A673 (cell line): ENCODE measurements at regions not wholly inside any gene's neighbourhood (a gene's known extent, or its start where the extent isn't known, plus 50 kb on each side); places are given as distances from the start of the nearest gene placed in this dataset.

Experiments used
- BruUV-seq: library from RNA; stranded (reverse); fragments of 400-500 nt; replicated peaks from 2 replicates; lab custom pipeline; 2021; lab: Mats Ljungman, UMichigan
- CTCF ChIA-PET: fragments of 300-600 bp; sonication (Branson Sonifier 250); formaldehyde crosslinking; loops from one replicate; lab custom pipeline; 2022; ENCODE audit warnings: antibody characterized with exemption; lab: Charles Lee
- POLR2A ChIA-PET: fragments of 300-600 bp; sonication (Branson Sonifier 250); formaldehyde crosslinking; loops from one replicate; lab custom pipeline; 2022; ENCODE audit warnings: antibody characterized with exemption; ENCODE audit not compliant: low non-redundant PET; lab: Charles Lee
- DNase-seq: peaks from one replicate; pipeline ENCODE4 v3.0.0-alpha.2; 2015; ENCODE audit warnings: low spot score
- H3K27ac ChIP-seq: fragments of 200-600 bp; sonication (generic); 2 replicates; pipeline ENCODE4 v1.5.1; 2016; ENCODE audit warnings: mixed run types, low read depth, mild to moderate bottlenecking, mixed read lengths, antibody characterized with exemption, low read length; ENCODE audit not compliant: poor library complexity, severe bottlenecking
- H3K27me3 ChIP-seq: fragments of 200-600 bp; sonication (generic); replicated peaks from 2 replicates; pipeline ENCODE4 v1.6.1; 2017; ENCODE audit warnings: mixed run types, low read depth, mild to moderate bottlenecking, mixed read lengths, antibody characterized with exemption, low read length; ENCODE audit not compliant: insufficient read depth, poor library complexity
- H3K36me3 ChIP-seq: fragments of 200-600 bp; sonication (generic); 2 replicates; pipeline ENCODE4 v1.6.1; 2016; ENCODE audit warnings: mixed run types, mild to moderate bottlenecking, mixed read lengths, antibody characterized with exemption, low read length; ENCODE audit not compliant: insufficient read depth, poor library complexity, severe bottlenecking
- H3K4me1 ChIP-seq: fragments of 200-600 bp; sonication (generic); 2 replicates; pipeline ENCODE4 v1.6.1; 2017; ENCODE audit warnings: mixed run types, mild to moderate bottlenecking, mixed read lengths, antibody characterized with exemption, low read length; ENCODE audit not compliant: insufficient read depth, poor library complexity, severe bottlenecking
- H3K4me3 ChIP-seq: fragments of 200-600 bp; sonication (generic); 2 replicates; pipeline ENCODE4 v1.5.1; 2016; ENCODE audit warnings: low read depth, mixed run types, mild to moderate bottlenecking, mixed read lengths, low read length; ENCODE audit not compliant: poor library complexity, severe bottlenecking
- H3K9me3 ChIP-seq: fragments of 200-600 bp; sonication (generic); 2 replicates; pipeline ENCODE4 v1.6.1; 2016; ENCODE audit warnings: mixed run types, low read depth, mild to moderate bottlenecking, mixed read lengths, antibody characterized with exemption, low read length; ENCODE audit not compliant: poor library complexity, severe bottlenecking
- CTCF ChIP-seq: fragments of 300-800, 200-600 bp; sonication (generic); conservative IDR thresholded peaks from 2 replicates; pipeline ENCODE4 v1.5.1; 2017; ENCODE audit warnings: low read depth, mild to moderate bottlenecking, antibody characterized with exemption, low read length, moderate library complexity, mixed read lengths
- EZH2 ChIP-seq: fragments of 200-600 bp; sonication (generic); IDR thresholded peaks from 2 replicates; pipeline ENCODE4 v1.6.1; 2017; ENCODE audit warnings: borderline replicate concordance, low read depth, mild to moderate bottlenecking, mixed read lengths, antibody characterized with exemption, low read length; ENCODE audit not compliant: poor library complexity, severe bottlenecking
- intact Hi-C: fragments of 100-400 bp; cut with micrococcal nuclease; formaldehyde crosslinking; loops from one replicate; pipeline ENCODE4 v1.10.0; 2022; ENCODE audit not compliant: unreplicated experiment

GRCh38 chr10:4450981-4451908 lies 374.8 kb upstream of the AKR1E2 start:
- no peak for TF ChIP-seq CTCF
- no peak for TF ChIP-seq EZH2
- no peak overlapping the region for H3K27ac ChIP-seq
- ChIA-PET CTCF (no interaction called here), POLR2A (no interaction called here)
- H3K36me3 ChIP-seq = no peaks in the 10 kb centered on the region
- peaks cover 7% of the 10 kb centered on the region for H3K27me3 ChIP-seq
- DNase-seq = peak; percentile 41
- H3K4me3 ChIP-seq = no peak overlapping the region
- BruUV-seq = no TSS peak
- intact Hi-C loops = no loop called here
- H3K9me3 ChIP-seq = no peaks in the 10 kb centered on the region
- H3K4me1 ChIP-seq = peaks cover 8% of the 10 kb centered on the region

- intact Hi-C loops = no loop called here
- no peak for DNase-seq
- H3K9me3 ChIP-seq = no peaks in the 10 kb centered on the region
- TF ChIP-seq EZH2 (no peak), CTCF (no peak)
- H3K36me3 ChIP-seq = no peaks in the 10 kb centered on the region
- ChIA-PET CTCF (no interaction called here), POLR2A (no interaction called here)
- peaks cover 8% of the 10 kb centered on the region for H3K4me1 ChIP-seq
- no peak overlapping the region for H3K4me3 ChIP-seq
- peaks cover 7% of the 10 kb centered on the region for H3K27me3 ChIP-seq
- H3K27ac ChIP-seq = no peak overlapping the region
- BruUV-seq = no TSS peak
Observed at GRCh38 chr10:4450169-4450568, 375.8 kb upstream of the AKR1E2 start.

GRCh38 chr10:4448030-4448429 lies 378.0 kb upstream of the AKR1E2 start:
- DNase-seq = peak; percentile 68
- H3K36me3 ChIP-seq = no peaks in the 10 kb centered on the region
- POLR2A ChIA-PET = no interaction called here
- H3K27me3 ChIP-seq = no peaks in the 10 kb centered on the region
- CTCF ChIA-PET = no interaction called here
- H3K4me3 ChIP-seq = no peak overlapping the region
- TF ChIP-seq CTCF (no peak), EZH2 (no peak)
- intact Hi-C loops = no loop called here
- peaks cover 8% of the 10 kb centered on the region for H3K4me1 ChIP-seq
- H3K9me3 ChIP-seq = no peaks in the 10 kb centered on the region
- BruUV-seq = no TSS peak
- H3K27ac ChIP-seq = no peak overlapping the region
